OCI-LY7 (cell line): ENCODE measurements at regions not wholly inside any gene's neighbourhood (a gene's known extent, or its start where the extent isn't known, plus 50 kb on each side); places are given as distances from the start of the nearest gene placed in this dataset.

Experiments used
- BruUV-seq: library from RNA; stranded (reverse); fragments of 400-500 nt; replicated peaks from 2 replicates; lab custom pipeline; 2021; lab: Mats Ljungman, UMichigan
- CTCF ChIA-PET: fragments of 300-600 bp; sonication (Branson Sonifier 250); formaldehyde crosslinking; loops from one replicate; lab custom pipeline; 2022; ENCODE audit warnings: antibody characterized with exemption; ENCODE audit not compliant: unreplicated experiment; lab: Charles Lee
- POLR2A ChIA-PET: fragments of 300-600 bp; sonication (Branson Sonifier 250); formaldehyde crosslinking; loops from one replicate; lab custom pipeline; 2022; ENCODE audit warnings: antibody characterized with exemption; lab: Charles Lee
- DNase-seq: peaks from one replicate; pipeline ENCODE4 v3.0.0-alpha.2; 2015; ENCODE audit warnings: low spot score
- H2AFZ ChIP-seq: fragments of 200-600 bp; sonication (generic), shearing (Covaris generic); 2 replicates; pipeline ENCODE4 v1.6.1; 2014; ENCODE audit warnings: mild to moderate bottlenecking, antibody characterized with exemption, low read length, moderate library complexity
- H3K27ac ChIP-seq: fragments of 200-600 bp; sonication (generic); 2 replicates; pipeline ENCODE4 v1.5.1; 2014; ENCODE audit warnings: mixed run types, low read depth, mild to moderate bottlenecking, moderate library complexity, low read length, inconsistent platforms; ENCODE audit not compliant: poor library complexity, severe bottlenecking
- H3K36me3 ChIP-seq: fragments of 200-600 bp; sonication (generic); 2 replicates; pipeline ENCODE4 v1.6.1; 2014; ENCODE audit warnings: mild to moderate bottlenecking, antibody characterized with exemption, low read length, moderate library complexity, mixed read lengths; ENCODE audit not compliant: insufficient read depth
- H3K4me1 ChIP-seq: fragments of 200-600 bp; sonication (generic); 2 replicates; pipeline ENCODE4 v1.5.1; 2014; ENCODE audit warnings: mild to moderate bottlenecking, low read length; ENCODE audit not compliant: insufficient read depth, poor library complexity, severe bottlenecking
- H3K4me2 ChIP-seq: fragments of 200-600 bp; sonication (generic); 2 replicates; pipeline ENCODE4 v1.6.1; 2014; ENCODE audit warnings: mild to moderate bottlenecking, low read length
- H3K4me3 ChIP-seq: fragments of 200-600 bp; sonication (generic); 2 replicates; pipeline ENCODE4 v1.5.1; 2014; ENCODE audit warnings: mild to moderate bottlenecking, low read depth, low read length; ENCODE audit not compliant: poor library complexity, severe bottlenecking
- H3K79me2 ChIP-seq: fragments of 200-600 bp; sonication (generic); 2 replicates; pipeline ENCODE4 v1.6.1; 2016; ENCODE audit warnings: low read depth, mild to moderate bottlenecking, low read length, moderate library complexity, mixed read lengths; ENCODE audit not compliant: insufficient read depth
- H3K9me2 ChIP-seq: fragments of 200-600 bp; sonication (generic); 2 replicates; pipeline ENCODE4 v1.6.1; 2016; ENCODE audit warnings: mild to moderate bottlenecking, low read length, mixed read lengths; ENCODE audit not compliant: insufficient read depth
- H3K9me3 ChIP-seq: fragments of 200-600 bp; sonication (generic); 2 replicates; pipeline ENCODE4 v1.6.1; 2014; ENCODE audit warnings: mild to moderate bottlenecking, mixed run types, low read length, mixed read lengths
- H4K20me1 ChIP-seq: fragments of 200-600 bp; sonication (generic); 2 replicates; pipeline ENCODE4 v1.6.1; 2014; ENCODE audit warnings: mild to moderate bottlenecking, antibody characterized with exemption, low read length, moderate library complexity, mixed read lengths; ENCODE audit not compliant: insufficient read depth
- EZH2phosphoT487 ChIP-seq: fragments of 200-600 bp; sonication (generic); IDR thresholded peaks from 2 replicates; pipeline ENCODE4 v1.6.1; 2018; ENCODE audit warnings: low read depth, borderline replicate concordance, mild to moderate bottlenecking, mixed run types, antibody characterized with exemption, low read length, moderate library complexity, mixed read lengths
- intact Hi-C: fragments of 100-400 bp; cut with micrococcal nuclease; formaldehyde crosslinking; loops from one replicate; pipeline ENCODE4 v1.10.0; 2022; ENCODE audit not compliant: unreplicated experiment
- TF ChIP-seq, protein P1 (sequence below): fragments of 200-600 bp; sonication (generic); conservative IDR thresholded peaks from 2 replicates; pipeline ENCODE4 v1.5.1; 2014; ENCODE audit warnings: mild to moderate bottlenecking, antibody characterized with exemption, low read length, moderate library complexity, mixed read lengths

DNA sequence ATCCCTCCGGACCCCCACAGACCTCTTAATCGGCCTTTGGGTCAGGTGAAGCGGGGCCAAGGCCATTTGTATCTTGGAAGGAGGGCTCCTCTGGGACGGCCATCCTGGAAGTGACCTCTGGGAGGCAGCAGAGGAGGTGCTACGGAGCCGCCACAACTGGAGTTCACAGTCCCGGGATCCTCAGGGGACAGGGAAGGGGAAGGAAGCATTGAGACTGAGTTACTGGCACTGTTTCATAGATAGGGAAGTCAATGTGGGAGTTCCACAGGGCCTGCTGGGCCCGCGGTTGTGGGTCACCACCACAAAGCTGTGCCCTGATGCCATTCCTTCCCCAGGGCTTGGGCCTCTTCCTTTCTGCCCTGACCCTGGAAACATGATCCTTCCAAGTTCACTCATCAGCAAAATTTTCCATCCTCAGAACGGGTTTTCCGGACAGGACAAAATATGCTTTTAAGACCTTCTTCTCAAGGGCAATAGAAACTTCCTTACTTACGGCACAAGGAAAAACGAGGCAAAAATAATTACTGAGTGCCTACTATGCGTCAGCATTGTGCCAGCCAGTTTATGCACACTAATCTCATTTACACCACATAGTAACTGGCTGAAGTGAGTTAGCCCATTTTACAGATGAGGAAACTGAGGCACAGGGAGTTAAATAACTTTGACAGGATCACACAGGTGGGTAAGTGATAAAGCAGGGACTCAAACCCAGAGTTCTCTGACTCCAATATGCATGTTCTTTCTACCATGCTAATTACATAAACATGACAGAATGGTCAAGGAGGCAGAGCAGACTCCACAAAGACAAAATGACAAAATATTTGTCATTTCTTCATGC is 143.8 kb downstream of the UNC5CL start:
- ChIA-PET CTCF (no interaction called here), POLR2A (no interaction called here)
- BruUV-seq = no TSS peak
- no peaks in the 10 kb centered on the region; the same call in 1 of the 2 replicates for H4K20me1 ChIP-seq
- TF ChIP-seq, protein P1, sequence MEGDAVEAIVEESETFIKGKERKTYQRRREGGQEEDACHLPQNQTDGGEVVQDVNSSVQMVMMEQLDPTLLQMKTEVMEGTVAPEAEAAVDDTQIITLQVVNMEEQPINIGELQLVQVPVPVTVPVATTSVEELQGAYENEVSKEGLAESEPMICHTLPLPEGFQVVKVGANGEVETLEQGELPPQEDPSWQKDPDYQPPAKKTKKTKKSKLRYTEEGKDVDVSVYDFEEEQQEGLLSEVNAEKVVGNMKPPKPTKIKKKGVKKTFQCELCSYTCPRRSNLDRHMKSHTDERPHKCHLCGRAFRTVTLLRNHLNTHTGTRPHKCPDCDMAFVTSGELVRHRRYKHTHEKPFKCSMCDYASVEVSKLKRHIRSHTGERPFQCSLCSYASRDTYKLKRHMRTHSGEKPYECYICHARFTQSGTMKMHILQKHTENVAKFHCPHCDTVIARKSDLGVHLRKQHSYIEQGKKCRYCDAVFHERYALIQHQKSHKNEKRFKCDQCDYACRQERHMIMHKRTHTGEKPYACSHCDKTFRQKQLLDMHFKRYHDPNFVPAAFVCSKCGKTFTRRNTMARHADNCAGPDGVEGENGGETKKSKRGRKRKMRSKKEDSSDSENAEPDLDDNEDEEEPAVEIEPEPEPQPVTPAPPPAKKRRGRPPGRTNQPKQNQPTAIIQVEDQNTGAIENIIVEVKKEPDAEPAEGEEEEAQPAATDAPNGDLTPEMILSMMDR = no peak
- no peak for TF ChIP-seq EZH2phosphoT487
- H3K36me3 ChIP-seq = no peaks in the 10 kb centered on the region
- intact Hi-C loops = no loop called here
- no peak overlapping the region for H3K27ac ChIP-seq
- no peaks in the 10 kb centered on the region for H3K9me3 ChIP-seq
- H3K4me1 ChIP-seq = no peaks in the 10 kb centered on the region
- no peaks in the 10 kb centered on the region for H3K79me2 ChIP-seq
- H3K4me2 ChIP-seq = no peak overlapping the region
- H3K9me2 ChIP-seq = no peaks in the 10 kb centered on the region
- H2AFZ ChIP-seq = no peak overlapping the region
- DNase-seq = no peak
- H3K4me3 ChIP-seq = no peak overlapping the region

DNA sequence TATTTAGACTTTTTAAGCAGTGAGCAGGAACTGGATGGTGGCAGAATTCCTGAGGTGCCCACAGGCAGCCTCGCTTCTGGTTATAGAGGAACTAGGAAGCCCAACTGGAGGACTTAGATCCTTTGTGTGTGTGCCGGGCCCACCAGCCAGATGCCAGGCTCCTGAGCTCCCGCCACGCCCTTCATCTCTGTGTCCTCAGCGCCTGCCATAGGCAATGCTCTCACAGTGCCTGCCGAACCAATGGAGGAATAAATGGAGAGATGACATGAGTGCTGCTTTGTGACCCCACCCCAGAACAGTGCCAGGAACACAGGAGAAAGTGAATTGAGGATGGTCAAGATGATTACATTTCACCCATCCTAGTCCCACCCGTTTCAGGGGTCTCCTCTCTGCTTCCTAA is 146.0 kb downstream of the UNC5CL start:
- no TSS peak for BruUV-seq
- H3K4me1 ChIP-seq = no peaks in the 10 kb centered on the region
- H2AFZ ChIP-seq = no peak overlapping the region
- intact Hi-C loops = no loop called here
- no peaks in the 10 kb centered on the region for H3K79me2 ChIP-seq
- no peaks in the 10 kb centered on the region for H3K9me3 ChIP-seq
- no peaks in the 10 kb centered on the region for H3K9me2 ChIP-seq
- no peaks in the 10 kb centered on the region; the same call in 1 of the 2 replicates for H4K20me1 ChIP-seq
- no peaks in the 10 kb centered on the region for H3K36me3 ChIP-seq
- H3K4me3 ChIP-seq = no peak overlapping the region
- DNase-seq = no peak
- H3K27ac ChIP-seq = no peak overlapping the region
- ChIA-PET POLR2A (no interaction called here), CTCF (no interaction called here)
- no peak overlapping the region for H3K4me2 ChIP-seq
- no peak for TF ChIP-seq EZH2phosphoT487
- TF ChIP-seq, protein P1 = no peak

DNA sequence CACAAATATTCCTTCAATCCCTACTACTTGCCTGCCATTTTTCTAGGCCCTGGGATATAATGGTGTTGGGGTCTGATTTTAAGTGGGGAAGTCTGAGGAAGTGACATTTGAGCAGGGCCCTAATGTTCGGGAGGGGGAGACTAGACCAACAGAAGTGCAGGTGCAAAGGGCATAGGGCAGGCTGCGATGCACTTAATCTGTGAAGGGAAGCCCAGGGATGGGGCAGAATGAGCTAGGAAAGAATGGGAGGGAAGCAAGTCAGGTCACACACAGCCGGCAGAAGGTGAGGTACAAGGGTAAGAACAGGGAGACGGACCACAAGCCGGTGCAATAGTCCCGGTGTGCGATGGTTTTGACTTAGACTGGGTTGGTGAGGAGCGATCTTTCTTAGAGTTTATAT is 146.8 kb downstream of the UNC5CL start:
- Histone ChIP-seq H3K9me3 (no peaks in the 10 kb centered on the region), H3K79me2 (no peaks in the 10 kb centered on the region), H3K4me2 (no peak overlapping the region), H4K20me1 (no peaks in the 10 kb centered on the region; the same call in 1 of the 2 replicates), H3K9me2 (no peaks in the 10 kb centered on the region), H3K4me1 (no peaks in the 10 kb centered on the region), H3K36me3 (no peaks in the 10 kb centered on the region), H2AFZ (no peak overlapping the region), H3K4me3 (no peak overlapping the region), H3K27ac (no peak overlapping the region)
- intact Hi-C loops = no loop called here
- BruUV-seq = no TSS peak
- ChIA-PET CTCF (no interaction called here), POLR2A (no interaction called here)
- TF ChIP-seq, protein P1 = no peak
- no peak for TF ChIP-seq EZH2phosphoT487
- no peak for DNase-seq
